D341Med (cell line): ENCODE measurements at regions not wholly inside any gene's neighbourhood (a gene's known extent, or its start where the extent isn't known, plus 50 kb on each side); places are given as distances from the start of the nearest gene placed in this dataset.
"Not testable (repeated sequence)": the region's sequence is repeated elsewhere in the genome, so short reads cannot be mapped to it uniquely, and the experiment has no call there.

ENCODE experiments used
- DNase-seq: peaks from one replicate; pipeline ENCODE4 v3.0.0; 2012; ENCODE audit warnings: low spot score

GRCh38 chr2:215794829-215795546 is 218.4 kb downstream of the MREG start:
- no peak for DNase-seq

DNA sequence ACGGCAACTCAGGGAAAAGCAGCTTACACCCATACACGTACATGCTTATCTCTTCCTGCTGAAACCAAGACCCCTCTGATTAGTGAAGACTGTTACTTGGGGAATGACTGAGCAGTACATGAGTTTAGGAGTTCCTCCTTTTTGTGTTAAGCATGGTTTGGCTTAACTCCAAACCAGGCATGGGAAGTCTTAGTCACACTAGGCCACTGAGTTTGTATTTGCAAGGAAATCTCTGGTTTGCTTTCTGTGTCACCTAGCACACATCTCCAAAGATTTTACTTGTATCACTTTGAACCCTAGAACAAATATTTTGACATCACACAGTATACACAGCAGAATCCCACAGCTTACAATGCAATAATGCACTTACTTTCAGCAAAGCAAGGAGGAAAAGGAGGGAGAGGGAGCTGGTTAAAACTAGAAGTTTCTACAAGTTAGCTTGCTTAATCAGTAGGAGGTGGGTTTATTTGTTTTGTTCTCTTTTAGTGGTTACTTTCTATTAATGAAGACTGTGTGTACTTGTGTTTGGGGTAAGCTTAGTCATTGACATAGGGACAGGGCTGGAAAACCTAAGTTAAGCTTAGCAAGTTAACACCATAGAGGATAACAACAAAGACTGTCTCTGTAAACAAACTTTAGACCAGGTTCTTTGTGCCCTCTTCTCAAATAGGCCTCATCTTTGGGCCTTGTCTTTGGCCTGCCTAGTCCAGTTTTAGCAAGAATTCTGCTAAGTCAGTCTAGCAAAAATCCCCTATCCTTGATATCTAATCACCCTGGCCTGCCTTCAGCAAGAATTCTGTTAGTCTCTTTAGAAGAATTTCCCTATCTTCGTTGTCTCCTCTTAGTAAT is 219.4 kb downstream of the MREG start:
- no peak for DNase-seq

DNA sequence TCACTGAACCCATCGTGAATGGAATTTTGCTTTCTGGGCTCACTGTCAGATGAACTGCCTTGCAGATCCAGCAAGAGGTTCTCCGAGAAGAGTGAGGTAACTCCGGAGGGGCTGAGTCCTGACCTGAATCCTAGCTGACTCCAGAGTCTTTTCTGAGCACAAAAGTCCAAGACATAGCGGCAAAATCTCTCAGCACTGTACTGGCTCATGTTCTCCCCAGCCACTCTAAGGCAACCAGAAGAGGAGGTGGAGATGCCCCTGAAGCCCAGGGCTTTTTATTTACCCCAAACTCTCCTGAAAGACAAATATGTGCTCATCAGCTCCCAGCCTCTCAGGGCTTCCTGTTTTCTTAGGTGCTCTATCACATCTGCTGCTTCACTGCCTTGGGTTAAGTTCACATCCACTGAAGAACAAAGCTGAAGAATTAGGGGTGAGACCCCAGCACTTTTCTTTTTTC is 221.8 kb downstream of the MREG start:
- no peak for DNase-seq

GRCh38 chr2:215790523-215791421 is 222.6 kb downstream of the MREG start:
- no peak for DNase-seq

GRCh38 chr2:215787565-215788178 is 225.7 kb downstream of the MREG start:
- DNase-seq, result no peak

GRCh38 chr2:215787025-215787424 is 226.3 kb downstream of the MREG start:
- no peak for DNase-seq

- no peak for DNase-seq
Observed at GRCh38 chr2:215784371-215784783, 229.0 kb downstream of the MREG start.

DNA sequence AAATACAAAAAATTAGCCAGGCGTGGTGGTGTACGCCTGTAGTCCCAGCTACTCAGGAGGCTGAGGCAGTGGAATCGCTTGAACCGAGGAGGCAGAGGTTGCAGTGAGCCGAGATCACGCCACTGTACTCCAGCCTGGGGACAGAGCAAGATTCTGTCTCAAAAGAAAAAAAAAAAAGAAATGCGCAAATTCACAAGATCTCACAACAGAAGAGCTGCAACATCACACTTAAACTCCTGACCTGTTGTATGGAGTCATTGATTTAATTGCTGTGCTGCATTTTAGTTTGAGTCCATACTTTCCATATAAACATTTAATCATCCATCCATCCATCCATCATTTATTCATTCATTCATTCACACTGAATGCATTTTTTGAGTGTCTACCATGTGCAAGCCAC is 229.7 kb downstream of the MREG start:
- not testable (repeated sequence) for DNase-seq

DNA sequence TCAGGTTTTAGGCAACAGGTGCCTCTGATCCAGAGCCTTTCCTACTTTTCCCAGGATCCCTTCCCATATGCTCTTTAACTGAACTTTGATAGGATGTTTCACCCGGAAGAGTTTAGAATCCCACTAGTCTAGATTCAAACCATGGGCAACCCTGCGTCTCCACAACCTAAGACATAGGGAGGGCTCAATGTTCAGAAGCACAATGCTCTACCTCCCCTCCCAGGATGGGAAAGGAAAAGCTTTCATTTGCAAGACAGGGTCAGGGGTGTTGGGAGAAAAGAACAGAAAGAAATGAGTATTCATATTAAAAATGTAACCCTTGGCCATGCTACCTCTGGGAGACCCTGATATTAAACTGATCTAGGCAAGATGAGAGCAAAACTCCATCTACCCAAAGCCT is 230.4 kb downstream of the MREG start:
- no peak for DNase-seq

DNA sequence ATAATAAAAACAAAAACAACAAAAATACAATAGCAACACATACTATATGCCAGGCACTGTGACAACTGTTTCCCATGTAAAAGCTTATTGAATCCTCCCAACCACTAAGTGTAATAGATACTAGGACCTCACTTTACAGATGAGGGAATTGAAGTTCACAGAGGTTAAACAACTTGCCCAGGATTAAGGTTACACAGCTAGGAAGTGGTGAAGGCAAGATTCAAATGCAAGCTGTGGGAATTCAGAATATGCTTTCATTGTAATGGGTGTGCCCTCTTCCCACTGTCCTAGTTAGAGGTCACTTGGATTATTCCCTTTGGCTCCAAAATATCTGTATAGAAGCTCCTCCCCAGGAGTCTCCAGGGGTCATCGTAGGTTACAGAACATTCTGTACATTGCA is 231.1 kb downstream of the MREG start:
- no peak for DNase-seq

GRCh38 chr2:215780907-215781685 is 232.3 kb downstream of the MREG start:
- DNase-seq, result no peak

GRCh38 chr2:215780313-215780712 is 233.0 kb downstream of the MREG start:
- DNase-seq, result no peak

- DNase-seq, result no peak
Observed at GRCh38 chr2:215779912-215780311, 233.4 kb downstream of the MREG start.

DNA sequence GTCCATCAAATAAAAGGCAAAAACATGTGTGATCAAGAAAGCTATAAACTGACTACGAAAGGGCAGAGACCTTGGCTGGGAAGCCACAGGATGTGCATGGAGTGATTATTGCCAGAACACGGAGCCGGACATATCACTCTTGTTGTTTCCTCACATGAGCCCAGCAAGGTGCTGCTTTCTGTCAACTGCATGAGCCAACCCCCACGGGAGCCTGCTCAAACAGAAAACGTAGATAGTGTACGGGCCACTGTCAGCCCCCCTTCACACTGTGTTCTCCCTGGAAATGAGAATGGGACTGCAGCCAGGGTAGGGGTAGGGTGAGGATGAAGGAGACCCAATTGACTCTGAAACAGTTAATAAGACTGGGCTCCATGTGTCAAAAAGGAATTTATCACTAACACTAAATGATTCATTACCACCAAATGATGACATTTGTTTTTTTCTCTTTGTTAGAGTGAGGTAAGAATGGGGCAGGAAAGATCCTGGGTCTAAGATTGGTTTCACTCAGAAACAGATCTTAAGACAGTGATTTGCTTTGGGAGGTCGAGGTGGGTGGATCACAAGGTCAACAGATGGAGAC is 235.8 kb downstream of the MREG start:
- DNase-seq, result no peak

- DNase-seq, result no peak
Observed at GRCh38 chr2:215775106-215775505, 238.2 kb downstream of the MREG start.

GRCh38 chr2:215773728-215774127 is 239.6 kb downstream of the MREG start:
- no peak for DNase-seq

GRCh38 chr2:215772634-215773563 is 240.5 kb downstream of the MREG start:
- DNase-seq, result no peak

GRCh38 chr2:215772003-215772402 is 241.3 kb downstream of the MREG start:
- no peak for DNase-seq

GRCh38 chr2:215771241-215771640 is 242.1 kb downstream of the MREG start:
- DNase-seq, result no peak

GRCh38 chr2:215770668-215771067 is 242.7 kb downstream of the MREG start:
- no peak for DNase-seq
